GM13977 (cell line): ENCODE measurements at regions not wholly inside any gene's neighbourhood (a gene's known extent, or its start where the extent isn't known, plus 50 kb on each side); places are given as distances from the start of the nearest gene placed in this dataset.
"Not testable (repeated sequence)": the region's sequence is repeated elsewhere in the genome, so short reads cannot be mapped to it uniquely, and the experiment has no call there.

Source experiments
- DNase-seq: peaks from one replicate; pipeline ENCODE4 v3.0.0; 2012; ENCODE audit warnings: low spot score
- CTCF ChIP-seq: IDR thresholded peaks from 2 replicates; pipeline ENCODE4 v1.5.1; 2012; ENCODE audit warnings: mild to moderate bottlenecking, control low read depth; ENCODE audit not compliant: insufficient read depth; ENCODE audit errors: extremely low read depth, missing control alignments
- in situ Hi-C: fragments of 300-500 bp; cut with MboI; formaldehyde crosslinking; loops from one replicate; pipeline ENCODE4 v1.12.0; 2022; ENCODE audit warnings: low sequenced_read_pairs, low pct_unique_long_range_greater_than_20kb, mixed read lengths, inconsistent platforms; ENCODE audit not compliant: unreplicated experiment

DNA sequence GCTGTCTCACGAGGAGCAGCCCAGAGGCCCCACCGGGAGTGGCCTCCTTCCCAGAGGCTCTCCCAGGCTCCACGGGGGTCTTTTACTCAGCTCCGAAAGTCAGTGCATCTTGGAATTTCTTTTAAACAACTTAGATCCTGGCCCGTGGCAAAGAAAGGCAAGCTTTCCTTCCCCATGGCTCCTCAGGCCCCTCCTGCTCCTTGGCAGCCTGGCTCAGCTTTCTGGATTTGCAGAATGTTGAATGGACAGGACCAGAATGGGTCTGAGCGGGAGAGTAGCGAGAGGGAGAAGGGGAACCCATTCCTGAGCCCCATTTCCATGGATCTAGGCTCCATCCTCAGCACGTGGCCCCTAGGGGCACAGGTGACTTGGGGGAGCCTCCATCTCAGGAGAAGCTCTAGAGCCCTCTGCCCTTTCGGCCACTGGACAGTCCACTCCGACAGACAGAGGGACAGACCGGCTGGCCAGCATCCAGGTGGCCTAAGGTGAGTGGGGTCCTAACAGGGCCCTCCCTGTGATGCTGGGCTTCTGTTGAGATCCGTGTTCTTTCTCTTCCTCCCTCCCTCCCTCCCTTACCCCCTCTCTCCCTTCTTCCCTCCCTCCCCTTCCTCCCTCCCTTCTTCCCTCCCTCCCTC lies 173.9 kb upstream of the PPP1R26 start:
- DNase-seq = no peak
- no peak for TF ChIP-seq CTCF
- in situ Hi-C loops = no loop called here

- no peak for TF ChIP-seq CTCF
- DNase-seq = no peak
- in situ Hi-C loops = no loop called here
Observed at GRCh38 chr9:135306699-135307098, 172.9 kb upstream of the PPP1R26 start.

DNA sequence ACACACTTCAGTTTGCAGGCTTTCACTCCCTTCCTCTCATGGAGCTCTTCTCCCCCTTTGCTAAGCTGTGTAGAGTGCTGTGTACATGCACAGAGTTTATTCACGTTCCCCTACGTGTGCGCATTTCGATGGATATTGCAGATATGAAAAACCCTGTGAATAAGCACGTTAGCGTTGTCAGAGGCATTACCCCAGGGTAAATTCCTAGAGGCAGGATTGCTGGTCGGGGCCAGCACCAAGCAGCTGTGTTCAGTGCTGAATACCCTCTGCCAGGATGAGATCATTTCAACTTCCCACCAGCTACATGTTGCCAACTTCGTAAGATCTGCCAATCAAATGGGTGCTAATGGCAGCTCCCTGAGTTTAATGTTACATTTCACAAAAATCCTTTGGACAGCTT lies 172.3 kb upstream of the PPP1R26 start:
- no peak for DNase-seq
- TF ChIP-seq CTCF = no peak
- in situ Hi-C loops = no loop called here

GRCh38 chr9:135307919-135308318 lies 171.7 kb upstream of the PPP1R26 start:
- DNase-seq, in situ Hi-C loops: not testable (repeated sequence)

- no peak for DNase-seq
- TF ChIP-seq CTCF = no peak
- in situ Hi-C loops = no loop called here
Observed at GRCh38 chr9:135308821-135309762, 170.5 kb upstream of the PPP1R26 start.

- no peak for TF ChIP-seq CTCF
- in situ Hi-C loops = no loop called here
- DNase-seq = no peak
Observed at GRCh38 chr9:135309763-135310125, 169.8 kb upstream of the PPP1R26 start.

DNA sequence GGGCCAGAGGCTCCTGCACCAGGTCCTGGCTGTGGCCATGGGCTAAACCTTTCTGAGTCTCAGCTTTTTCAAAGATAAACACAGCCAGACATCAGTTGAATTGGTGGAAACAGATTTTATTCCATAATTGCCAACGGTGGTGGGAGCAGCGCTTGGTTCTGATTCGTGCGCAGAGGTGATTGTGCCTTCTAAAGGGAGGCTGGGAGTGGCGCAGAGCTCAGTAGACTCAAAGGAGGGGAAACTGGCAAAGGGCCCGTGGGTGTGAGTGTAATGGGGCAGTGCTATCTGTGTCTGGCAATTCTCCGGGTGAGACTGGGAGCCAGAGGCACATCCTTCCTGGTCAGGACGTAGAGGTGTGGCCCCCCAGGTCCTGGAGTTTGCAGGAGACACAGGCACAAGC lies 169.4 kb upstream of the PPP1R26 start:
- DNase-seq = no peak
- in situ Hi-C loops = no loop called here

More for the DNA sequence above, 169.4 kb upstream of the PPP1R26 start:
- no peak for TF ChIP-seq CTCF
